Stomach (tissue), 4 donors: ENCODE measurements at regions not wholly inside any gene's neighbourhood (a gene's known extent, or its start where the extent isn't known, plus 50 kb on each side); places are given as distances from the start of the nearest gene placed in this dataset.

Source experiments
- POLR2A ChIP-seq, 4 donors: fragments of 450-650 bp; IDR thresholded peaks; one replicate each; pipeline ENCODE4 v1.6.1; 2016; ENCODE audit warnings: antibody characterized with exemption in 4 of 4, control low read depth in 2 of 4, mild to moderate bottlenecking in 1 of 4, moderate library complexity in 1 of 4
- TF ChIP-seq, protein P1 (sequence below), 7 experiments: fragments of 450-650 bp in 4 of 7; fragments of 200-600 bp in 3 of 7; sonication (generic) in 3 of 7; IDR thresholded peaks; one replicate each; pipeline ENCODE4 v1.5.1; 2016 to 2019; ENCODE audit warnings: antibody characterized with exemption in 7 of 7, control low read depth in 2 of 7, mild to moderate bottlenecking in 1 of 7

DNA sequence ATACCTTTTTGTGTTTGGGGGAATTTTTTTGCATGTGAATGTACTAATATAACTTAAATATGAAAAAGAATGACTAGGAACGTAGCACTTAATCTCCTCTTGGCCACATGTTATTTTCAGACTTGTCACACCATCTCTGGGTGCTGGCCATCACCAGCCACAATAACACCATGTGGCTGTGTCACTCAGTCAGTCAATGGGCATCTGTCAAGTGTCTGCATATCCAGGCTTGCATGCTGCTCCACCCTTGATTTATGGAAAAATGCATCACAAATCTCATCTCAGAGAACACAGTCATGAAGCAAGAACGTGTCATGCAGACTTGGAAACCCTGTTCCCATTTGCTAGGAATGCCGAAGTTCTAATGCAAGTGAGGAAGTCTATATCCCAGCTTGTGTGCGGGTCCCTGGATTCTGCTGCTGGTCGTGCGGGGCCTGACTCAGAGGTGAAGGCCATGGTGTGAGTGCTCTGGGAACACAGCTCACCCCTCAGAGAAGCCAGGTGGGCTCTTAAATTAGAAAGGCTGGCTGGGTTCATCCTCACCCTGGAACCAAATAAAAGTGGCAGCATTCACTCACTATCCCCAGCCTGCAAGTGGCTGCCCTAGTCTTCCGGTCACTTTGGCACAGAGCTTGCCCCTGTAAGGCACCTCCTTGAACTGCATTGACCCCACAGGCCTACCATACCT is 53.6 kb upstream of the ARHGEF7 start:
- no peak for TF ChIP-seq POLR2A (IDR thresholded peaks at IDR 0.05)
- TF ChIP-seq, protein P1, sequence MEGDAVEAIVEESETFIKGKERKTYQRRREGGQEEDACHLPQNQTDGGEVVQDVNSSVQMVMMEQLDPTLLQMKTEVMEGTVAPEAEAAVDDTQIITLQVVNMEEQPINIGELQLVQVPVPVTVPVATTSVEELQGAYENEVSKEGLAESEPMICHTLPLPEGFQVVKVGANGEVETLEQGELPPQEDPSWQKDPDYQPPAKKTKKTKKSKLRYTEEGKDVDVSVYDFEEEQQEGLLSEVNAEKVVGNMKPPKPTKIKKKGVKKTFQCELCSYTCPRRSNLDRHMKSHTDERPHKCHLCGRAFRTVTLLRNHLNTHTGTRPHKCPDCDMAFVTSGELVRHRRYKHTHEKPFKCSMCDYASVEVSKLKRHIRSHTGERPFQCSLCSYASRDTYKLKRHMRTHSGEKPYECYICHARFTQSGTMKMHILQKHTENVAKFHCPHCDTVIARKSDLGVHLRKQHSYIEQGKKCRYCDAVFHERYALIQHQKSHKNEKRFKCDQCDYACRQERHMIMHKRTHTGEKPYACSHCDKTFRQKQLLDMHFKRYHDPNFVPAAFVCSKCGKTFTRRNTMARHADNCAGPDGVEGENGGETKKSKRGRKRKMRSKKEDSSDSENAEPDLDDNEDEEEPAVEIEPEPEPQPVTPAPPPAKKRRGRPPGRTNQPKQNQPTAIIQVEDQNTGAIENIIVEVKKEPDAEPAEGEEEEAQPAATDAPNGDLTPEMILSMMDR (IDR thresholded peaks at IDR 0.05): no peak
